Suprapubic skin (tissue), 4 donors: ENCODE measurements at regions not wholly inside any gene's neighbourhood (a gene's known extent, or its start where the extent isn't known, plus 50 kb on each side); places are given as distances from the start of the nearest gene placed in this dataset.

Source experiments
- DNase-seq, 2 donors: peaks; one replicate each; pipeline ENCODE4 v3.0.0-alpha.2; 2019; ENCODE audit warnings: low spot score in 2 of 2
- H3K27ac ChIP-seq: fragments of 200-600 bp; sonication (generic); one replicate; pipeline ENCODE4 v1.5.1; 2019
- H3K27me3 ChIP-seq: fragments of 200-600 bp; sonication (generic); one replicate; pipeline ENCODE4 v1.5.1; 2019
- H3K36me3 ChIP-seq: fragments of 200-600 bp; sonication (generic); one replicate; pipeline ENCODE4 v1.5.1; 2019
- H3K4me1 ChIP-seq: fragments of 200-600 bp; sonication (generic); one replicate; pipeline ENCODE4 v1.5.1; 2019
- H3K4me3 ChIP-seq: fragments of 200-600 bp; sonication (generic); one replicate; pipeline ENCODE4 v1.5.1; 2019; ENCODE audit warnings: mild to moderate bottlenecking
- H3K9me3 ChIP-seq: fragments of 200-600 bp; sonication (generic); one replicate; pipeline ENCODE4 v1.5.1; 2019
- EP300 ChIP-seq: sonication (generic); formaldehyde crosslinking; IDR thresholded peaks from one replicate; pipeline ENCODE4 v1.6.1; 2017; ENCODE audit warnings: antibody characterized with exemption
- POLR2A ChIP-seq, 2 donors: fragments of 450-650 bp; IDR thresholded peaks; one replicate each; pipeline ENCODE4 v1.6.1; 2017; ENCODE audit warnings: antibody characterized with exemption in 2 of 2, mild to moderate bottlenecking in 2 of 2, moderate library complexity in 2 of 2
- POLR2AphosphoS5 ChIP-seq, 3 donors: sonication (generic); formaldehyde crosslinking; IDR thresholded peaks; one replicate each; pipeline ENCODE4 v1.6.1; 2017; ENCODE audit warnings: antibody characterized with exemption in 3 of 3
- WGBS: methylation state at CpG from one replicate; pipeline ENCODE4 v1.1.5; 2018; 5-methylcytosine and 5-hydroxymethylcytosine counted together
- TF ChIP-seq, protein P1 (sequence below), 2 donors: fragments of 200-600 bp in 1 of 2; fragments of 450-650 bp in 1 of 2; sonication (generic) in 1 of 2; IDR thresholded peaks; one replicate each; pipeline ENCODE4 v1.5.1; 2016 to 2019; ENCODE audit warnings: antibody characterized with exemption in 2 of 2, mild to moderate bottlenecking in 1 of 2, moderate library complexity in 1 of 2

DNA sequence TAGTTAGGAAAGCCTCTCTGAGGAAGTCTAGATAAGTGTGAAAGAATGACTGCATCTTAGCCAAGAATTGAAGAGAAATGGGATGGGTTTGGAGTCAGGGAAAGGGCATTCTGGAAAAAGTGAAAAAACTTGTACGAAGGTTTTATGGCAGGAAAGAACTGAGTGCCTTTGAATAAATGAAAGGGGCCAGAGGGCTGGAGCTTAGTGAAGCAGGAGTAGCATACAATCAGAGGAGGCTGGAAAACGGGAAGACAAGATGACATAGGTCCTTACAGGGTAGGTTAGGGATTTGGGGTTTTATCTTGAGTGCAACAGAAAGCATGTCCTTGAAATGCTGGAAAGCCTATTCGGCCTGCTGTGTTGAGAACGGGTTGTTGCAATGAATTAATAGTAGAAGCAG, 152.6 kb upstream of the RND3 start:
- TF ChIP-seq POLR2AphosphoS5 (IDR thresholded peaks at IDR 0.05) (no peak), POLR2A (IDR thresholded peaks at IDR 0.05) (no peak), EP300 (no peak)
- TF ChIP-seq, protein P1, sequence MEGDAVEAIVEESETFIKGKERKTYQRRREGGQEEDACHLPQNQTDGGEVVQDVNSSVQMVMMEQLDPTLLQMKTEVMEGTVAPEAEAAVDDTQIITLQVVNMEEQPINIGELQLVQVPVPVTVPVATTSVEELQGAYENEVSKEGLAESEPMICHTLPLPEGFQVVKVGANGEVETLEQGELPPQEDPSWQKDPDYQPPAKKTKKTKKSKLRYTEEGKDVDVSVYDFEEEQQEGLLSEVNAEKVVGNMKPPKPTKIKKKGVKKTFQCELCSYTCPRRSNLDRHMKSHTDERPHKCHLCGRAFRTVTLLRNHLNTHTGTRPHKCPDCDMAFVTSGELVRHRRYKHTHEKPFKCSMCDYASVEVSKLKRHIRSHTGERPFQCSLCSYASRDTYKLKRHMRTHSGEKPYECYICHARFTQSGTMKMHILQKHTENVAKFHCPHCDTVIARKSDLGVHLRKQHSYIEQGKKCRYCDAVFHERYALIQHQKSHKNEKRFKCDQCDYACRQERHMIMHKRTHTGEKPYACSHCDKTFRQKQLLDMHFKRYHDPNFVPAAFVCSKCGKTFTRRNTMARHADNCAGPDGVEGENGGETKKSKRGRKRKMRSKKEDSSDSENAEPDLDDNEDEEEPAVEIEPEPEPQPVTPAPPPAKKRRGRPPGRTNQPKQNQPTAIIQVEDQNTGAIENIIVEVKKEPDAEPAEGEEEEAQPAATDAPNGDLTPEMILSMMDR (IDR thresholded peaks at IDR 0.05), result no peak
- Histone ChIP-seq H3K27ac (no peak overlapping the region), H3K36me3 (no peaks in the 10 kb centered on the region), H3K9me3 (no peaks in the 10 kb centered on the region), H3K27me3 (no peaks in the 10 kb centered on the region), H3K4me1 (no peaks in the 10 kb centered on the region), H3K4me3 (no peak overlapping the region)
- no peak for DNase-seq
- 44% methylated on average over 4 of the region's 4 CpGs for WGBS

DNA sequence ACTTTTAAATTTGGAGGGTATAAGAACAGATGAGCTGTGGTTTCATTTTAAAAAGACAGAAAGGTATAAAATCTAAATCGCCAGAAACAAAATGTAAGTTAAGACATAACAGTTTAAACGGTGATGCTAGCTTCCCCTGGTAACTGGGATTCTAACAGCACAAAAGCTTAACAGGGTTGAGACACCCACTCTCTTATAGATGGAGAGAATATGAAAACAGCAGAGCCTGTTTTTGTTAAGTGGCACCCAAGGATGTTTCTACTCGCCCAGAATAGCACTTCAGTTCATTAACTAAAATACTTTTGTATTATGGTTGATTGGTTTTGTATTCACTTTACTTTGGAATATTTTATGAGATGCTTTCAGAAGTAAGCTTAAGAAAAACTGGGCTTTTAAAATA, 151.9 kb upstream of the RND3 start:
- Histone ChIP-seq H3K36me3 (no peaks in the 10 kb centered on the region), H3K27ac (no peak overlapping the region), H3K4me3 (no peak overlapping the region), H3K27me3 (no peaks in the 10 kb centered on the region), H3K4me1 (no peaks in the 10 kb centered on the region), H3K9me3 (no peaks in the 10 kb centered on the region)
- WGBS, result 30% methylated on average over 3 of the region's 3 CpGs
- TF ChIP-seq POLR2AphosphoS5 (IDR thresholded peaks at IDR 0.05) (no peak), EP300 (no peak), POLR2A (IDR thresholded peaks at IDR 0.05) (no peak)
- TF ChIP-seq, protein P1 (IDR thresholded peaks at IDR 0.05), result no peak
- no peak for DNase-seq

DNA sequence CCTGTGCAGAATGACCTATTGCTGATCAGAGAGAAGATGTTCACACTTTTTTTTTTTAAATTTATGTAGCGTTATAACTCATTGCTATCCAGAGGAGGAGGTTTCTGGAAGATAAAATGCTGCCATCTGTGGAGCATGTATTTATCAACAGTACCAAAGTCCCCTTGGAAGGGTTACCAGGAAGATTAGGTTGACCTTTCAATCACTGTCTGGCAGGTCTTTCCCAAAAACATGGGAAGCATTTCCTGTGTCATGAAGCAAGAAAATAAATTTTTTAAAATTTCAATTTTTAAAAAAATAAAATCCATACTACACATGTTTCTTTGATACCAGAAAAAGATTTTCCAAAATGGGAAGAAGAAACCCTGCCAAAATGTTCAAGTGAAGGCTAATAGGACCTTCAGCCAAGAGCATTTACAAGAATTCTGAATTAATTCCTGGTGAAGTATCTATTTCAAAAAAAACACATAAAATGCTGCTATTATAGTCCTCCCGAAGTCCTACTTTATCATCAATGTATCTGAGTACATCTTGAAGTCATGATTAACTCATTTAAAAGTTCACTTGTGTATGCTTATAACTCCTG, 143.9 kb upstream of the RND3 start:
- TF ChIP-seq, protein P1 (IDR thresholded peaks at IDR 0.05), result no peak
- no peak for TF ChIP-seq POLR2AphosphoS5 (IDR thresholded peaks at IDR 0.05)
- TF ChIP-seq POLR2A (IDR thresholded peaks at IDR 0.05), result no peak
- no peak for TF ChIP-seq EP300
- 61% methylated on average over 2 of the region's 2 CpGs for WGBS

DNA sequence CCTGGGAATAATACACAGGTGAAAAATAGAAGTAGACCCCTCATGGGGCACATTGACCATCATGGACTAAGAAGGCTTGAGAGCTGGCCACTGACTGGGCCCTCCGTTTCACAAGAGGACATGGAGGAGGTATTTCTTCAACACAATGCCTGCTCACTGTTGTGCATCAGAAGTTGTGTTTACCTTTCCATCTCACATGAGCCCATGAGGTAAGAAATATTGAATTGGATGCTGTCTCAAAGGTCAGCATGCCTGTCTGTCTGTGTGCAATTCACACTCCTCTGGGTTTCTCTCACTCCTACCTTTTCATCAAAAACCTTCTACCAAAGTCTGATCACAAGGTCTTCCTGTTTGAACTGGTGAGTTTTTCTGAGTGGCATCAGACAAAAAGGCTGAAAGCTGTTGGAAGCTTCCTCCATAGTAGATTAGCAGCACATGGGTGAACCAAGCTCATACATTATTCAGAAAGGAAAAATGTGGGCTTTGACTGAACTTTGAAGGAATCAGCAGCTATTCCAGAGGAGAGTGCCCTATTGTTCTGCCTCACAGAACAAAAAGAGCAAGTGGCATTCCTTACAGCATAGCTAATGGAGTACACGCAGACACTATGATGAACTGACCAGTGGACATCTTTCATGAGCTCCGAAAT, 143.2 kb upstream of the RND3 start:
- no peaks in the 10 kb centered on the region for H3K27me3 ChIP-seq
- H3K4me3 ChIP-seq, result no peak overlapping the region
- WGBS, result 69% methylated on average over 3 of the region's 3 CpGs
- no peaks in the 10 kb centered on the region for H3K36me3 ChIP-seq
- TF ChIP-seq POLR2AphosphoS5 (IDR thresholded peaks at IDR 0.05) (no peak), POLR2A (IDR thresholded peaks at IDR 0.05) (no peak), EP300 (no peak)
- TF ChIP-seq, protein P1 (IDR thresholded peaks at IDR 0.05), result no peak
- no peaks in the 10 kb centered on the region for H3K4me1 ChIP-seq
- H3K27ac ChIP-seq, result no peak overlapping the region
- no peaks in the 10 kb centered on the region for H3K9me3 ChIP-seq
- no peak for DNase-seq

More for the DNA sequence above, 143.9 kb upstream of the RND3 start:
- Histone ChIP-seq H3K4me1 (no peaks in the 10 kb centered on the region), H3K4me3 (no peak overlapping the region), H3K27ac (no peak overlapping the region), H3K36me3 (no peaks in the 10 kb centered on the region), H3K27me3 (no peaks in the 10 kb centered on the region), H3K9me3 (no peaks in the 10 kb centered on the region)
- no peak for DNase-seq

DNA sequence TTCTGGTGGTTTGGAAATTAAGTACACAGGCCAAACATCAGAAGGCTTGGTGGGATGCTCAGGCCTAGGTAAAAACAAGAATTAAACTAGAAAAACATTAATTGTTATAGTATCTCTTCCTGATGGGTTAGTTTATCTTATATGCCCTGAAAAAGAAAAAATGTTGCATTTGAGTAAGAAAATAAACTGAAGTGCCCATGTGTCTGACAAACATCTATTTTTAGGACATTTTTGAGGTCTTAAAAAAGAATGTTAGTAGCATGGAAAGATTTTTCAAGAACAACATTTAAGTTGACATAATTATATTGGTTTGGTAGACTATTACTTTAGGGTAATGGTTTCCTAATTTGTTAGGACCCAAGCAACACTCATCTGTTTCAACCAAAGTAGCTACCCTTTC, 140.1 kb upstream of the RND3 start:
- Histone ChIP-seq H3K9me3 (no peaks in the 10 kb centered on the region), H3K27ac (no peak overlapping the region), H3K27me3 (no peaks in the 10 kb centered on the region), H3K4me3 (no peak overlapping the region), H3K4me1 (no peaks in the 10 kb centered on the region), H3K36me3 (no peaks in the 10 kb centered on the region)
- TF ChIP-seq POLR2A (IDR thresholded peaks at IDR 0.05) (no peak), POLR2AphosphoS5 (IDR thresholded peaks at IDR 0.05) (no peak), EP300 (no peak)
- TF ChIP-seq, protein P1 (IDR thresholded peaks at IDR 0.05), result no peak
- no peak for DNase-seq
